Lower lobe of right lung (tissue), 2 donors: ENCODE measurements at regions not wholly inside any gene's neighbourhood (a gene's known extent, or its start where the extent isn't known, plus 50 kb on each side); places are given as distances from the start of the nearest gene placed in this dataset.

Experiments used
- ATAC-seq, 2 donors: fragments of 200-7000 bp; cut with Tn5 transposase; one replicate each; pipeline ENCODE4 v1.9.1; 2020 to 2022; ENCODE audit warnings: mild to moderate bottlenecking in 2 of 2, moderate library complexity in 2 of 2
- DNase-seq: peaks from one replicate; pipeline ENCODE4 v3.0.0-alpha.2; 2020
- H3K27ac ChIP-seq: fragments of 200-600 bp; one replicate; pipeline ENCODE4 v1.8.0; 2022
- H3K27me3 ChIP-seq: fragments of 200-600 bp; one replicate; pipeline ENCODE4 v1.8.0; 2022; ENCODE audit warnings: low read depth
- H3K36me3 ChIP-seq: fragments of 200-600 bp; one replicate; pipeline ENCODE4 v1.8.0; 2022; ENCODE audit warnings: mild to moderate bottlenecking
- H3K4me1 ChIP-seq: fragments of 200-600 bp; one replicate; pipeline ENCODE4 v1.8.0; 2022
- H3K4me3 ChIP-seq: fragments of 200-600 bp; one replicate; pipeline ENCODE4 v1.8.0; 2022; ENCODE audit warnings: mild to moderate bottlenecking
- H3K9me3 ChIP-seq: fragments of 200-600 bp; one replicate; pipeline ENCODE4 v1.8.0; 2022
- CTCF ChIP-seq: fragments of 200-600 bp; IDR thresholded peaks from one replicate; pipeline ENCODE4 v1.8.0; 2022; ENCODE audit warnings: antibody characterized with exemption, mild to moderate bottlenecking
- intact Hi-C: fragments of 100-400 bp; cut with DNase I; formaldehyde crosslinking; loops from one replicate; pipeline ENCODE4 v1.11.0; 2022
- donor health status: DM: no; HTN: yes; CAD: no; lungs with severe emphysema.

- no peak for ATAC-seq
- no peak for TF ChIP-seq CTCF
- Histone ChIP-seq H3K9me3 (no peaks in the 10 kb centered on the region), H3K27me3 (no peaks in the 10 kb centered on the region), H3K36me3 (no peaks in the 10 kb centered on the region), H3K27ac (no peak overlapping the region), H3K4me3 (no peak overlapping the region), H3K4me1 (no peaks in the 10 kb centered on the region)
- intact Hi-C loops, result no loop called here
- no peak for DNase-seq
These were observed 141.4 kb downstream of the TMEM132E start for GRCh38 chr17:34720760-34721159.

- Histone ChIP-seq H3K36me3 (no peaks in the 10 kb centered on the region), H3K4me3 (no peak overlapping the region), H3K4me1 (no peaks in the 10 kb centered on the region), H3K27ac (no peak overlapping the region), H3K9me3 (no peaks in the 10 kb centered on the region), H3K27me3 (no peaks in the 10 kb centered on the region)
- TF ChIP-seq CTCF, result no peak
- ATAC-seq (no peak), DNase-seq (no peak)
- intact Hi-C loops, result no loop called here
These were observed 140.2 kb downstream of the TMEM132E start for GRCh38 chr17:34719569-34719968.

- H3K9me3 ChIP-seq, result no peaks in the 10 kb centered on the region
- DNase-seq, result no peak
- no peaks in the 10 kb centered on the region for H3K4me1 ChIP-seq
- H3K36me3 ChIP-seq, result no peaks in the 10 kb centered on the region
- H3K27me3 ChIP-seq, result no peaks in the 10 kb centered on the region
- no peak for TF ChIP-seq CTCF
- intact Hi-C loops, result no loop called here
- ATAC-seq, result no peak
- no peak overlapping the region for H3K27ac ChIP-seq
- no peak overlapping the region for H3K4me3 ChIP-seq
These were observed 137.7 kb downstream of the TMEM132E start for GRCh38 chr17:34717092-34717491.

GRCh38 chr17:34716291-34716690 is 136.9 kb downstream of the TMEM132E start:
- TF ChIP-seq CTCF, result no peak
- intact Hi-C loops, result no loop called here

GRCh38 chr17:34715504-34715903 is 136.1 kb downstream of the TMEM132E start:
- Histone ChIP-seq H3K27me3 (no peaks in the 10 kb centered on the region), H3K4me3 (no peak overlapping the region), H3K27ac (no peak overlapping the region), H3K36me3 (no peaks in the 10 kb centered on the region), H3K4me1 (no peaks in the 10 kb centered on the region), H3K9me3 (no peaks in the 10 kb centered on the region)
- intact Hi-C loops, result no loop called here
- ATAC-seq (no peak), DNase-seq (no peak)
- no peak for TF ChIP-seq CTCF

More at GRCh38 chr17:34716291-34716690, 136.9 kb downstream of the TMEM132E start:
- H3K4me1 ChIP-seq, result no peaks in the 10 kb centered on the region
- no peaks in the 10 kb centered on the region for H3K9me3 ChIP-seq
- no peak for DNase-seq
- H3K27me3 ChIP-seq, result no peaks in the 10 kb centered on the region
- ATAC-seq, result no peak
- no peaks in the 10 kb centered on the region for H3K36me3 ChIP-seq
- H3K4me3 ChIP-seq, result no peak overlapping the region
- H3K27ac ChIP-seq, result no peak overlapping the region
